GM12864 (cell line): ENCODE measurements at regions not wholly inside any gene's neighbourhood (a gene's known extent, or its start where the extent isn't known, plus 50 kb on each side); places are given as distances from the start of the nearest gene placed in this dataset.
A peak's percentile ranks its signal among the peaks of the same experiment; 100 is the strongest.

Source experiments
- DNase-seq: peaks from one replicate; pipeline ENCODE4 v3.0.0-alpha.2; 2011; ENCODE audit warnings: low read depth
- H3K4me3 ChIP-seq: 2 replicates; pipeline ENCODE4 v1.5.1; 2011; ENCODE audit warnings: mild to moderate bottlenecking, low read depth, low read length, control low read depth
- TF ChIP-seq, protein P1 (sequence below): IDR thresholded peaks from 2 replicates; pipeline ENCODE4 v1.5.1; 2011; ENCODE audit warnings: low read depth, mild to moderate bottlenecking, moderate library complexity, low read length, control low read depth, inconsistent platforms; ENCODE audit errors: missing control alignments

DNA sequence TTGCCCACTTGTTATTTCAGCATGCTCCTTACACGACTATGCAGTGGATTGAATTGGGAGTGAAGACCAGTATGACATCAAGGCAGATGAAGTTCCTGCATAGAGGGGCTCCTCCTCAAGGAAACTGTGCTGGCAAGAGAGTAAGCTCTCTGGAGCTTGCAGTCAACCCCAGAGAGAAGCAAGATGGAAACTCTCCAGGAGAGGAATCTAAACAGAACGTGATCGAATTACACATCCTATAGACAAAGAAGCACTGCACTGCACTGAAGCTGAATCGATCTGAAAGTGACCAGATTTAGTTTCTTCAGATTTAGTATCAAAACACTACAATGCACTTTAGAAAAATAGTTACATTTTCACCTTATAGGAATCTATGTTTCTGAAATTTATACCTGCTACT is 947.7 kb upstream of the TENM4 start:
- DNase-seq = no peak
- TF ChIP-seq, protein P1, sequence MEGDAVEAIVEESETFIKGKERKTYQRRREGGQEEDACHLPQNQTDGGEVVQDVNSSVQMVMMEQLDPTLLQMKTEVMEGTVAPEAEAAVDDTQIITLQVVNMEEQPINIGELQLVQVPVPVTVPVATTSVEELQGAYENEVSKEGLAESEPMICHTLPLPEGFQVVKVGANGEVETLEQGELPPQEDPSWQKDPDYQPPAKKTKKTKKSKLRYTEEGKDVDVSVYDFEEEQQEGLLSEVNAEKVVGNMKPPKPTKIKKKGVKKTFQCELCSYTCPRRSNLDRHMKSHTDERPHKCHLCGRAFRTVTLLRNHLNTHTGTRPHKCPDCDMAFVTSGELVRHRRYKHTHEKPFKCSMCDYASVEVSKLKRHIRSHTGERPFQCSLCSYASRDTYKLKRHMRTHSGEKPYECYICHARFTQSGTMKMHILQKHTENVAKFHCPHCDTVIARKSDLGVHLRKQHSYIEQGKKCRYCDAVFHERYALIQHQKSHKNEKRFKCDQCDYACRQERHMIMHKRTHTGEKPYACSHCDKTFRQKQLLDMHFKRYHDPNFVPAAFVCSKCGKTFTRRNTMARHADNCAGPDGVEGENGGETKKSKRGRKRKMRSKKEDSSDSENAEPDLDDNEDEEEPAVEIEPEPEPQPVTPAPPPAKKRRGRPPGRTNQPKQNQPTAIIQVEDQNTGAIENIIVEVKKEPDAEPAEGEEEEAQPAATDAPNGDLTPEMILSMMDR = no peak
- no peak overlapping the region for H3K4me3 ChIP-seq

DNA sequence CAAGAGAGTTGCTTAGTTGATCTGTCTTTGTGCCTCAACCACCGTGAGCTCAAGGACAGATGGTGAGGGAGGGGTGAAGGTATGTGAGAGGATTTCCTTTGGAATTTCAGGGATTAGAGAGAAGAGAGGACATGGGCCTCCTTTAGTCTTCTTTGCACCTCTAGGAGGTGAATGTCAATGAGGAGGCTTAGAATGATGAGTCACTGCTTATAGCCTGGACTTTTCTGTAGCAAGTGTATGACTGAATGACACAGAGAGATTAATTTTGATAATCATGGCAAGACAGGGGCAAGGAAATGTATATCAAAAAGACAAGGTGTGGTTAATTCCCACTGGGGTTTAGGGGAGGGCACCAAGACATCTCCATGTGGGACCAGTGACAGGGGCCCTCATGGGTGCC is 947.3 kb upstream of the TENM4 start:
- no peak for DNase-seq
- TF ChIP-seq, protein P1 = no peak
- H3K4me3 ChIP-seq = no peak overlapping the region

DNA sequence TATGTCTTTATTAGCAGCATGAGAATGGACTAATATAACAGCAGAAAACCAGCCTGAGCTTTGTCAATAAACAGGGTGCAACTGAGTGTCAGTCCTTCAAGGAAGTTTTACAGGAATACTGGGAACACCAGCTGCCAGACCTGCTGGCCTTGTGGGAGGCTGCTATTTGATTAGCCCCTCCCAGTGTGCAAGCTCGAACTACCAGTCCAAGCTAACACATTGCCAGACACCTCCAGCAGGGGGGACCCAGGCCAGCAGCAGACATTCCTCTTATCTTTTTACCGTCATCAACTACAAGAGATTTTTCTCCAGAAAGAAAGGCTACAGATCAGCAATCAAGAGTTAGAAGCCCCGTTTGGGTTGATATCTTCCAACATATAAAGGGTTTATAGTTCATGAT is 942.8 kb upstream of the TENM4 start:
- H3K4me3 ChIP-seq = no peak overlapping the region
- TF ChIP-seq, protein P1 = no peak
- DNase-seq = no peak

DNA sequence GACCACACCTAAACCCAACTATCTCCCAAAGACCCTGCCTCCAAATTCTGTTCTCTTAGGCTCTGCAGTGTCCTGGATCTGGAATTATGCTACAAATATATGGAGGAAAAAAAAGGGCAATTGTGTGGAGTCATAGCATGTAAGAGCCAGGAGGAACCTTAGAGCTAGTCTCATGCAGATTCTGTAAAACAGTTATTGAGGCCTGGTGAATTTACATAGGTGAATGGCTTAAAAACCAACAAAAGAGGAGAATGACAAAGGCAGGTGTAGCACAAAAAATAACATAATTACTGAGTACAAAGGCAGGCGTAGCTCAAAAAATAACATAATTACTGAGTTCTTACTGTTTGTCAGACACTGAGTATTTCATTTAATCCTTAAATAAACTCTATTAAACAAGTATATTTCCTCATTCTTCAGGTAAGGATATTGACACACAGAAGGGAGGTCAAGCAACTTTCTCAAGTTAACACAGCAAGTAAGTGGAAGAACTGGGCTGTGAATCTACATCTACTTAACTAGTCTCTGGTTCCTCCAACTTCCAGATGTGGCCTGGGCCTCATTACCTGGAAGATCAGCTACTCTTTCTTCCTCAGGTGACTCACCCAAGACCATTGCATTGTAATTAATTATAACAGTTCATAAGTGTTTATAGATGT is 938.9 kb upstream of the TENM4 start:
- no peak for DNase-seq

DNA sequence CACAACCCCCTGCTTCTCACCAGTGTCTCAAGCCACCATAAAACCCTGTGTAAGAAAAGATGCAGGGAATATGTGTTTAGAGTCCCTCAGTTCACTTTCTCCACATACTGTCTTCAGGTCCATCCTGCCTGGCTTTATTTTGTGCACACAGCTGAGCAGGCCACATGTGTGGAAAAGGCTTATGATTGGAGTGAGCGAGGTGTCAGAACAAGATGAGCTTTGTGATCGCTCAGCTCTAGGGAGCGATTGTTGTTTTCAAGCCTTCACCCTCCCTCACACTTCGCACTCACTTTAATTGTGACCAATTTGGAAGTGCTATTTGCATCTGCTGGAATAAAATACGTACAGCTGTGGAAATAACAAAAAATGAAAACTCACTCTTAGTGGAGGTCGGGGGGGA is 931.1 kb upstream of the TENM4 start:
- TF ChIP-seq, protein P1 = no peak
- no peak for DNase-seq
- no peak overlapping the region for H3K4me3 ChIP-seq

More for the DNA sequence above, 938.9 kb upstream of the TENM4 start:
- TF ChIP-seq, protein P1 = no peak
- H3K4me3 ChIP-seq = no peak overlapping the region

DNA sequence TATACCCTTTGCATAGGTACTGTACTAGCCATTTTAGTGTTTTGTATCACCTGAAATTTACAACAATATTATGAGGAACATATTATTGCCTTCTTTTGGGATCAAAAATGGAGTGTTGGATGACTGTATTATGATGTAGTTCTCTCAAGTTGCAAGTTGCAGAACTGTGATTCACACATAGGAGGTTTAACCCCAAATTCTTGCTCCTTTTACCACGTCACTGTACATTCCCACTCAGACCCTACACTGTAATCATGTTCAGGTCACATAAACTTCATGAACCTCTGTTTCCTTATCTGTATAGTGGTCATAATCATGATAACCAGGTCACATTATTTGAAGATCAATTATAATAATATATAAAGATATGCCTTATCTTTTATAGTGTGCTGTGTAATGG is 925.1 kb upstream of the TENM4 start:
- no peak overlapping the region for H3K4me3 ChIP-seq
- DNase-seq = no peak
- TF ChIP-seq, protein P1 = no peak

DNA sequence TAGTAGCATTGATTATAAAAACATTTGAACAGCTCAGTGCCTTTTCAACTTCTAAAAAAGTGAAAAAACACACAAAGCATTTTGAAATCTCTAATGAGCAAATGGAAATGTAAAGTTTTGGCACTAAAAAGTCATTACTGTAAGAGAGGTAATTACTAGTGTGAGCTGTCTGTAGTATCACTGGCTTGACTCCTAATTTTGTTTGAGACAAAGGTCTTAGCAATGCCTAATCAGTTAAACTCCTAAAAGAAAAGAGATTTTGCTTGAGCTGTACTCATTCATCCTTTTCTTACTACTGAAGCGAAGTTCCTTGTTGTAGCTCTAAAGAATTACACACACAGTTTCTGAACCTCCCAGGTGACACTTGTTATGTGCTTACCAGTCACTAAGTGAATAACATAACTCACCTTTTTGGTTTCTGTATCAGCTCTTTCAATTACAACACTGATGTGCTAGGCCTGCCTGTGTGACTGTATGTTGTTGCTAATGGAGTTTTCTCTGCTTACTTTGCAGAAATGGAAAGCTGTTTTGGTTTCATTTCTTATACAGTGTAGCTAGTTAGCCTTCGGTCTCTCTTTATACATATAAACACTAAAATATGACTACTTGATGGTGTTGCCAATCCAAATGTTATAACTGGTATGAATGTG is 924.4 kb upstream of the TENM4 start:
- no peak overlapping the region for H3K4me3 ChIP-seq
- peak; percentile 3 for DNase-seq
- TF ChIP-seq, protein P1 = no peak
